RWPE1 (cell line): ENCODE measurements at regions not wholly inside any gene's neighbourhood (a gene's known extent, or its start where the extent isn't known, plus 50 kb on each side); places are given as distances from the start of the nearest gene placed in this dataset.

Experiments
- CTCF ChIA-PET: fragments of 350-600 bp; sonication (Branson Sonifier 250); formaldehyde crosslinking; extraction: SDS; loops from one replicate; lab custom pipeline; 2021; lab: Yijun Ruan, JAX
- POLR2A ChIA-PET: fragments of 400-600 bp; formaldehyde crosslinking; extraction: SDS; loops from one replicate; lab custom pipeline; 2020; ENCODE audit warnings: antibody characterized with exemption; ENCODE audit not compliant: low non-redundant PET; lab: Yijun Ruan, JAX
- DNase-seq: peaks from one replicate; pipeline ENCODE4 v3.0.0; 2012; ENCODE audit warnings: low spot score
- H3K27ac ChIP-seq: fragments of 450-650 bp; 2 replicates; pipeline ENCODE4 v1.5.1; 2017
- TF ChIP-seq, protein P1 (sequence below): fragments of 450-650 bp; conservative IDR thresholded peaks from 2 replicates; pipeline ENCODE4 v1.5.1; 2017; ENCODE audit warnings: low read depth, mild to moderate bottlenecking

GRCh38 chr3:73708956-73709355 is 84.2 kb upstream of the PDZRN3 start:
- H3K27ac ChIP-seq, result no peak overlapping the region
- TF ChIP-seq, protein P1, sequence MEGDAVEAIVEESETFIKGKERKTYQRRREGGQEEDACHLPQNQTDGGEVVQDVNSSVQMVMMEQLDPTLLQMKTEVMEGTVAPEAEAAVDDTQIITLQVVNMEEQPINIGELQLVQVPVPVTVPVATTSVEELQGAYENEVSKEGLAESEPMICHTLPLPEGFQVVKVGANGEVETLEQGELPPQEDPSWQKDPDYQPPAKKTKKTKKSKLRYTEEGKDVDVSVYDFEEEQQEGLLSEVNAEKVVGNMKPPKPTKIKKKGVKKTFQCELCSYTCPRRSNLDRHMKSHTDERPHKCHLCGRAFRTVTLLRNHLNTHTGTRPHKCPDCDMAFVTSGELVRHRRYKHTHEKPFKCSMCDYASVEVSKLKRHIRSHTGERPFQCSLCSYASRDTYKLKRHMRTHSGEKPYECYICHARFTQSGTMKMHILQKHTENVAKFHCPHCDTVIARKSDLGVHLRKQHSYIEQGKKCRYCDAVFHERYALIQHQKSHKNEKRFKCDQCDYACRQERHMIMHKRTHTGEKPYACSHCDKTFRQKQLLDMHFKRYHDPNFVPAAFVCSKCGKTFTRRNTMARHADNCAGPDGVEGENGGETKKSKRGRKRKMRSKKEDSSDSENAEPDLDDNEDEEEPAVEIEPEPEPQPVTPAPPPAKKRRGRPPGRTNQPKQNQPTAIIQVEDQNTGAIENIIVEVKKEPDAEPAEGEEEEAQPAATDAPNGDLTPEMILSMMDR, result no peak
- ChIA-PET CTCF (no interaction called here), POLR2A (no interaction called here)
- DNase-seq, result no peak

DNA sequence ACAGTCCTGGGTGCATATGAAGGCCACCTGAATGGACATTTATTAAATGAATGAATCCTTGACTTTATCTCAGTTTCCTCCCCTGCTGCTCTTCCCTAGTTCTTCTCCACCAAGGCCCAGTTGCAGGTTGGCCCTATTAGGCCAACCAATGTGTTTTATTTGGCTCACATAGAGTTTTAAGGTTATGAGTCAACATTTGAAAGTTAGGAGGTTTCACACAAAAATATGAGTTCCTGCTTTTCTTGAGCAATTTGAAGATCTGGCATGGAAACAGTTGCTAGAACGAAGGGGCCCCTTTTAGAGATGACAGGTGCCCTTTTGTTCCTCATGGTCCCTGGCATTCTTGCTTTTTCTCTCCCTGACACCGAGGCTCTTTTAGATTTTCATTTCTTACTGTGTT is 83.0 kb upstream of the PDZRN3 start:
- ChIA-PET CTCF (no interaction called here), POLR2A (no interaction called here)
- no peak for DNase-seq
- H3K27ac ChIP-seq, result no peak overlapping the region
- TF ChIP-seq, protein P1, result no peak

GRCh38 chr3:73706771-73707170 is 82.0 kb upstream of the PDZRN3 start:
- POLR2A ChIA-PET, result no interaction called here
- DNase-seq, result no peak

GRCh38 chr3:73705792-73706191 is 81.1 kb upstream of the PDZRN3 start:
- TF ChIP-seq, protein P1, result no peak
- ChIA-PET POLR2A (no interaction called here), CTCF (no interaction called here)
- H3K27ac ChIP-seq, result no peak overlapping the region
- no peak for DNase-seq

More at GRCh38 chr3:73706771-73707170, 82.0 kb upstream of the PDZRN3 start:
- CTCF ChIA-PET, result no interaction called here
- TF ChIP-seq, protein P1, result no peak
- no peak overlapping the region for H3K27ac ChIP-seq

- no peak for DNase-seq
- CTCF ChIA-PET, result no interaction called here
- POLR2A ChIA-PET, result no interaction called here
- TF ChIP-seq, protein P1, result no peak
- H3K27ac ChIP-seq, result no peak overlapping the region
Measured at GRCh38 chr3:73699327-73699726, 74.6 kb upstream of the PDZRN3 start.

DNA sequence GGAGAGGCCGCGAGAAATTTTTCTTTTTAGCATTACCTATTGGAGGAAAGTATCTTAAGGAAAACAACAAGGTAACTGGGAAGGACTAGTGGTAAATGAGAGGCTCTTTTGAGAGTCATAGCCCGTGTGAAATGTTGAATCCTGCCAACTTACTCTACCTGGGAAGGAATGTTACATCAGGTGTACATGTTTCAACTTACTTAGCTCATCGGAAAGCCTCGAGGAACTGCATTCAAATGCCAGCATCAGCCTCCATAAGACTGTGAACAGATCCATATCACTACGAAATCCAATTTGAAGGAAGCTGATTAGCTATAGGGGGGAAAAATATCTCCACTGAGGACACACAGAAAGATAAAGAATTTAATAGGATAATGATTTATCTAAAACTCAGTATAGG is 72.3 kb upstream of the PDZRN3 start:
- ChIA-PET CTCF (interaction anchor here (0.5 kb wide), 1 partner anchor 50 kb away, joined by 5 read pairs; no protein-coding TSS in a partner anchor), POLR2A (no interaction called here)
- H3K27ac ChIP-seq, result no peak overlapping the region
- TF ChIP-seq, protein P1, result no peak
- DNase-seq, result no peak

DNA sequence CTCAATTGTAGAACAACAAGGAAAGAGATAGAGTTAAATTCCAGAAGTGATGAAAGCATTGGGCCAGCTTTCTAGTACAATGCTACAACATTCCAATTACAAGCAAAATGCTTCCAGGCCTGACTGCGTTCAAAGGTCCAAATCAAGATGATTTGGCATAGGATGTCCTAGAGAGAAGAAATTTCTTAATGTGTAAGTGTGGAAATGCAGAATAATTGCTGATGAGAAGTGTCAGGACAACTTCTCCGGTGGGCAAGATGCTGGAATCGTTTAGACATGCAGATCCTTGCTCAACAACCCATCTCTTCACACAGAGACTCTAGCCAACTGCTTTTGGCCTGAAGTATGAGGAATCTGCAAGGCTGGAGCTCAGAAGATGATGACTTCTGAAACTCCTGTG is 71.1 kb upstream of the PDZRN3 start:
- ChIA-PET CTCF (no interaction called here), POLR2A (no interaction called here)
- DNase-seq, result no peak
- TF ChIP-seq, protein P1, result no peak
- H3K27ac ChIP-seq, result no peak overlapping the region
